SU-DHL-6 (cell line): ENCODE measurements at regions not wholly inside any gene's neighbourhood (a gene's known extent, or its start where the extent isn't known, plus 50 kb on each side); places are given as distances from the start of the nearest gene placed in this dataset.

Source experiments
- EZH2phosphoT487 ChIP-seq: fragments of 200-600 bp; sonication (generic), shearing (Covaris generic); conservative IDR thresholded peaks from 2 replicates; pipeline ENCODE4 v1.6.1; 2018; ENCODE audit warnings: mild to moderate bottlenecking, antibody characterized with exemption, low read length, moderate library complexity, mixed read lengths
- TF ChIP-seq, protein P1 (sequence below): fragments of 200-600 bp; sonication (generic); IDR thresholded peaks from one replicate; pipeline ENCODE4 v1.5.1; 2017; ENCODE audit warnings: antibody characterized with exemption, mild to moderate bottlenecking, low read length, moderate library complexity; ENCODE audit not compliant: insufficient read depth, poor library complexity, severe bottlenecking

DNA sequence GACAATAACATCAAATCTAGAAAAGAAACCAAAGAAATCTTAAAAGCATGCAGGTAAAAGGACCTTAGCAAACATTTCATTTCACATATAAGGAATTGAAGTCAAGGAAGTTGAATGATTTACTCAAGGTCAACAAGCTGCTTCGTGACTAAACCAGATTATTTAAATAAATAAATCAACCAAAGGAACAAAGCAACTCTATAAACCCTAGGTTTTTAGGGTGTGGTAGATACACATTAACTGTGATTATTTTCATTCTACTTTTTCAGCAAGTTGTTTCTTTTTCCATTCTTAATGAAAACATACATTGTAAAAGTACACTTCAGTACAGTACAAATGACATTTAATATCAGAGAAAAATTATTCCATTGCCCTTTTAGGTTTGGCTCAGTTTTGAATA, 382.0 kb upstream of the STEAP1 start:
- TF ChIP-seq, protein P1, sequence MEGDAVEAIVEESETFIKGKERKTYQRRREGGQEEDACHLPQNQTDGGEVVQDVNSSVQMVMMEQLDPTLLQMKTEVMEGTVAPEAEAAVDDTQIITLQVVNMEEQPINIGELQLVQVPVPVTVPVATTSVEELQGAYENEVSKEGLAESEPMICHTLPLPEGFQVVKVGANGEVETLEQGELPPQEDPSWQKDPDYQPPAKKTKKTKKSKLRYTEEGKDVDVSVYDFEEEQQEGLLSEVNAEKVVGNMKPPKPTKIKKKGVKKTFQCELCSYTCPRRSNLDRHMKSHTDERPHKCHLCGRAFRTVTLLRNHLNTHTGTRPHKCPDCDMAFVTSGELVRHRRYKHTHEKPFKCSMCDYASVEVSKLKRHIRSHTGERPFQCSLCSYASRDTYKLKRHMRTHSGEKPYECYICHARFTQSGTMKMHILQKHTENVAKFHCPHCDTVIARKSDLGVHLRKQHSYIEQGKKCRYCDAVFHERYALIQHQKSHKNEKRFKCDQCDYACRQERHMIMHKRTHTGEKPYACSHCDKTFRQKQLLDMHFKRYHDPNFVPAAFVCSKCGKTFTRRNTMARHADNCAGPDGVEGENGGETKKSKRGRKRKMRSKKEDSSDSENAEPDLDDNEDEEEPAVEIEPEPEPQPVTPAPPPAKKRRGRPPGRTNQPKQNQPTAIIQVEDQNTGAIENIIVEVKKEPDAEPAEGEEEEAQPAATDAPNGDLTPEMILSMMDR, result no peak
- TF ChIP-seq EZH2phosphoT487, result no peak
